K562 (cell line): ENCODE measurements at regions not wholly inside any gene's neighbourhood (a gene's known extent, or its start where the extent isn't known, plus 50 kb on each side); places are given as distances from the start of the nearest gene placed in this dataset.

Source experiments
- ZNF778 ChIP-seq: fragments of 450-650 bp; formaldehyde crosslinking; IDR thresholded peaks from 2 replicates; pipeline ENCODE4 v1.4.0; 2020; ENCODE audit warnings: mild to moderate bottlenecking, moderate library complexity
- TF ChIP-seq, protein P1 (sequence below), 3 experiments: IDR thresholded peaks in 2 of 3; conservative IDR thresholded peaks in 1 of 3; 2 replicates each; pipeline ENCODE4 v1.5.1; 2011 to 2012; ENCODE audit warnings: low read length in 3 of 3, mild to moderate bottlenecking in 3 of 3, control low read depth in 2 of 3, improper control_type of control experiment in 1 of 3, inconsistent platforms in 1 of 3, low read depth in 1 of 3, mixed read lengths in 1 of 3, moderate library complexity in 1 of 3; ENCODE audit not compliant: insufficient read depth in 2 of 3

DNA sequence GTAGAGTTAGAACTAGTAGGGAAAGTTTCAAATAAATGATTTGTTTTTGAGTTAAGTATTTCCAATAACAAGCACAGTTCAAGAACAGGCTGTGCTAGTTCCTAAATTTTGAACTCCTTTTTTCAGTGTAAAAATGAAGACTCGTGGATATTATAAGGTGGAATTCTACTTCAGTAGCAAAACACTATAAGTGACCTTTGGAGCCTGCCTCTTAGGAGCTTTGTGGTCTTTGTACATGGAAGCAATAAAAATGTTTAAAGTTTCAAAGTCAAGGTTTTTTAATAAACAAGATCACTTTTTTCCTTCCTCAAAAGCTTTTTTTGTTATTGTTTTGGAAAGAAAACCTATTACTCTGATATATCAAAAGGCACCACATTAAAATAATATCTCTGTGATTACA is 292.4 kb upstream of the VWC2 start:
- TF ChIP-seq ZNF778 (CRISPR knock-in tag): no peak
- TF ChIP-seq, protein P1, sequence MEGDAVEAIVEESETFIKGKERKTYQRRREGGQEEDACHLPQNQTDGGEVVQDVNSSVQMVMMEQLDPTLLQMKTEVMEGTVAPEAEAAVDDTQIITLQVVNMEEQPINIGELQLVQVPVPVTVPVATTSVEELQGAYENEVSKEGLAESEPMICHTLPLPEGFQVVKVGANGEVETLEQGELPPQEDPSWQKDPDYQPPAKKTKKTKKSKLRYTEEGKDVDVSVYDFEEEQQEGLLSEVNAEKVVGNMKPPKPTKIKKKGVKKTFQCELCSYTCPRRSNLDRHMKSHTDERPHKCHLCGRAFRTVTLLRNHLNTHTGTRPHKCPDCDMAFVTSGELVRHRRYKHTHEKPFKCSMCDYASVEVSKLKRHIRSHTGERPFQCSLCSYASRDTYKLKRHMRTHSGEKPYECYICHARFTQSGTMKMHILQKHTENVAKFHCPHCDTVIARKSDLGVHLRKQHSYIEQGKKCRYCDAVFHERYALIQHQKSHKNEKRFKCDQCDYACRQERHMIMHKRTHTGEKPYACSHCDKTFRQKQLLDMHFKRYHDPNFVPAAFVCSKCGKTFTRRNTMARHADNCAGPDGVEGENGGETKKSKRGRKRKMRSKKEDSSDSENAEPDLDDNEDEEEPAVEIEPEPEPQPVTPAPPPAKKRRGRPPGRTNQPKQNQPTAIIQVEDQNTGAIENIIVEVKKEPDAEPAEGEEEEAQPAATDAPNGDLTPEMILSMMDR (IDR thresholded peaks at IDR 0.05 in 2 of 3, conservative IDR thresholded peaks at IDR 0.05 in 1 of 3; ENCODE audit: insufficient read depth in 2 of 3, low read depth in 1 of 3, low read length in 3 of 3): no peak
